T-helper 2 cell (primary cell): ENCODE measurements at regions not wholly inside any gene's neighbourhood (a gene's known extent, or its start where the extent isn't known, plus 50 kb on each side); places are given as distances from the start of the nearest gene placed in this dataset.
"Not testable (repeated sequence)": the region's sequence is repeated elsewhere in the genome, so short reads cannot be mapped to it uniquely, and the experiment has no call there.

Experiments used
- DNase-seq, 5 experiments: peaks; one replicate each; pipeline versions ENCODE4 v3.0.0 to v3.0.0-alpha.2; 2012 to 2022

DNA sequence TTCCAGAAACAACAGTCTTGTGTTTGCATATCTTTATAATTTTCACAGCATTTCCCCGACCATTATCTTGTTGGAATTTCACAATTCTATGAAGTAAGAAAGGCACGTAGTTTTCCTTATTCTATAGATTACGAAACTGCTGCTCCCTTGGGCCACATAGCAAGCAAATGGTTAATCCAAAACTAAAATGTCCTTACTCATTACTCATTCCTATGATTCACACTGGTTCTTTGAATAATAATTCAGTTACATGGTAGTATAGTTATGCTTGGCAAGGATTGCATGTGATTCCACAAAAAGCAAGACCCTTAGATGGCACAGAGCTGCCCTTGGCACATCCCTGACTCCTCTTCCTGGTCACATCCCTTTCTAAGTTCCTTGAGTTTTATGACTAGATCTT is 51.2 kb downstream of the OR13H1 start:
- DNase-seq, result no peak

DNA sequence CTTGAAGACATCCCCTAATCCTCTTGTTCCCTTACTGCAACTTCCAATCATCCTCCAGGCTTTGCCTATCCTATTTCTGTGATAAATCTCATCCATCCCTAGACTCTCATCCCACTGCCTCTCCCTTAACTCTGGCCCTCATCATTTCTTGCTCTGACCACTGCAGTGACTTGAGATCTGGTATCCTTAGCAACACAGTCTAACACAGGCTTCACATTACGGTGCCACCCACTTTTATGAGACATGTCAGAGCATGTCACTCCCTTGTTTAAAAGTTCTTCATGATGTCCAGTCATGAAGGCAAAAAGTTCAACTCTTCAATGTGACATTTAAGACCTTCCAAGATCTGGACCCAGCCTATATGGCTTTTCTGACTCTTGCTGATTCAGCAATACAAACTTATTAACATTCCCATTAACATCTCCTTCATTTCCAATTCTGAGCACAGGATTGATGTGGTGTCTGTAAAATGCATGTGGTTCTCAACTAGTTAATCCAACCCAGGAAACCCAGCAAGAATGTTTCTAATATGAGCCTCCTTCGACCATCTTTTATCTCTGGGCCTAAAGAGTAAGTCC is 64.0 kb downstream of the OR13H1 start:
- no peak for DNase-seq

DNA sequence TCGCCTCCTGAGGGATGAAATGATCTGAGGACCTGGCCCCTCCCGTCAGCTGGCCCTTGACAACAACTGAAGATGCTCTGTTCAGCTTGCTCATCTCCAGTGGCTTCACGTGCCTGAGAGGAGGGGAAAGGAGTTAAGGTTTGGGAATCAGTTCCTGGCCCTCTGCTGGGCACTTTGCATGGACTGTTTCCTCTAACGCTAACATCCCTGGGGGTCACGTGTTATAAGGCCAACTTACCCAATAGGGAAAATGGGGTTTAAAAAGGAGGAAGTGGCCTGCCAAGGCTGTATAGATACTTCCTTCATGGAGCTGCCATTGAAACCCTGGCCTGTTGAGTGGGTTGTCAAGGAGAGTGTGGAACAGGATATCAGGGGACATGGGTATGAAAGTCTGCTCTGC is 65.6 kb downstream of the OR13H1 start:
- DNase-seq, result no peak

DNA sequence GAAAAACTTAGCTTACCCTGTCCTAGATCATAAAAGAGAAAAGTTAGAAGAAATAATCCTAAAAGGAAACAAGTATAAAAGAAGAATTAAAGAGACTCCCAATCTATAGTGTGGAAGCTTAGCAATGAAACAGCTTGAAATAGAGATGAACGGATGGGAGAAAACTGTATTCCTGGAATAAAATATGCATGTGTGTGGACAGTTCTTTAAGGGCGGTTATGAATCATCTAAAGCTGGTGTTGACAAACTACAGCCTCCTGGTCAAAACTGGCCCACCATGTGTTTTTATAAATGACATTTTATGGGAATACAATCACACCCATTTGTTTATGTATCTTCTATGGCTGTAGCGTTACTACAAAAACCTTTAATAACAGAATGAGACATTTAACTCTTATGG is 69.4 kb downstream of the OR13H1 start:
- no peak for DNase-seq

DNA sequence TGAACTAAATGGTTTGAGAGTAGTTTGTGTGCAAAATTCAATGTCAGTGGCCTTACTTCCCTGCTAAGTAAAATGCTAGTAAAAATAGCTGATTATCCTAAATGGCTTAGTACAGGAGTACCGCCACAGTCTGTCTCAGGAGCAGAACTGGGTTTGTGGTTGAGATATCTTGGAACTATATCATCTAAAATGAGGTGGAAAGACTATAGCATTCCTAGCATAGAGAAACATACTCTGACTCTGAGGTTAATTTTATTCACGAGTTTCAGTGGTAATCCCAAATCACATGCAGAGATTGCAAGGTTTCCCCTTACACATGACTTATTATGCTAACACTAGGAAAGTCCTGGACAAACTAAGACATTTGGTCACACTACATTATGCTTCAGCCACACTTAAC is 70.4 kb downstream of the OR13H1 start:
- DNase-seq, result no peak

DNA sequence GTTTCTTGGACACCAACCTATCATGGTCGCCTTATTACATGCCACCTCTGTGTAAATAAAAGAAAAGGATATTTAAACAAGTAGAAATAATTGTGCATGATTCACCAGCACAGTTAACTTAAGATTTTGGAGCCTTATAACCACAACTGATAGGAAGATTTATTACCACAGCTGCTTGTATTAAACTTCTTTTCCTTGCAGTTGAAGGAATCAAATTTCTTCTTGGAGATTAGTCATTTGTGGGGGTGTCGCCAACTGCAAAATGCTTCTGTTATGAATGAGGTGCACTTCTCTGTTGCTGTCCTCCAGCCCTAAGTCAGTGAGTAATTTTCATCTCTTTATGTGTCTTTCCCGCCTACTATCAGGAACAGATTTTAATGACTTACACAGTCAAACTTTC is 73.3 kb downstream of the OR13H1 start:
- DNase-seq, result no peak

DNA sequence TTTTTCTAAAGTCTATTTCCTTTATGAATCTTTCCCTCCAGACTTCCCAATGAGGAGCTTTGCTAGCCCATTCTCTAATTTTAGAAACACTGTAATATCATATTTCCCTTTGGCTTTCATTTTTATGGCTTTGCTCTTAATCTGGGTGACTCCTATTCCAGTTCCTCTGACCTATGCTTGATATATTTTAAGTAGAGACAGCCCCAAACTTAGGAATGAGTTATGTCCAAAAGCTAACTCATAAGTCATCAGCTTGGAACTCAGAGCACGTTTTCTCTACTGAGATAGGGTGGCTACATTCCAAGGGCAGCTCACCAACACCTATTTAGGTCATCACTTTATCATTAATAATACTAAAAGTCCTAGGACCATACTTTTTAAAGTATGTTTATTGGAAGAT is 77.8 kb downstream of the OR13H1 start:
- no peak for DNase-seq

DNA sequence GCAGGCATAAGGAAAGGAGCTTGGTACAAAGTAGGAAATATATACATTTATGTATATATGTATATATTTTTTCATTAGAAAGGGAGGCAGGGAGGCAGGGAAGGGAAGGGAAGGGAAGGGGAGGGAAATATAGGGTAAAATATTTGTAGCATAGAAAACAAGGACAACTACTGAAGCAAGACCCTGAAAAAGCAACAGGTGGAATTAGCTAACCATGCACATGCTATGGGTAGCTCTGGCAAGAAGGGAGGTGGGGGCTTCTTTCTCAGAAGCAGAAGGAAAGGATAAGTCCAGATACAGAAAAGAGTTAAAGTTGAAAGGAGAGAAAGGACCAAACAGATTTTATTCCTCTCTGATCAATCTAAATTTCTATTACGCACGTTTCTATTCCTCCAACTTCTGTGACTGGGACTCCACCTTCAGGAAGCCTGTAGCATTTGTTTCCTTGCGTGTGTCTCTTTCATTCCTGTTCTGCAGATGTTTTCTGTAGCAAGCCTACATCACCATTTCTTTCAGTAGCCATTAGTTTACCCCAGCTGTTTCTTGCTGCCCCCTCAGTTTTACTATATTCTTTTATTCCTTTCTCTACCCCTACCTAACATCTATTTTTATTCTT is 82.9 kb downstream of the OR13H1 start:
- DNase-seq, result no peak

DNA sequence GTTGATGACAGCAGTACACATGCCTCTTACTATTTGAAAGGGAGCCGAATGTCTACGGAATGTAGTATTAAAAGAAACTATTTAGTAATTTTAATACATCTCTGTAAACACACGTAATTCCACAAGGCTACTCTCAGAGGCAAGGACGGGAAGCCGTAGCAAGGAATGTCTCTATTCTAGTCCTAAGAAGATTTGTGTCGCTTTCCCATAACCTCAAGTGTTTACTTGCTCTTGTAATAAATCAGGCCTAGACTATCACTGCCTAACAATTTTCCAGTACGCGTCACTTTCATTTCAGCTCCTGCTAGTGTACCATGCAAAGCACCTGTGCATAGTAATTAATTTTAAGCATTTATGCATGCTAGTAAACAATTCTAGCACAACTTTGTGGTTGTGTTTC is 86.7 kb downstream of the OR13H1 start:
- no peak for DNase-seq

DNA sequence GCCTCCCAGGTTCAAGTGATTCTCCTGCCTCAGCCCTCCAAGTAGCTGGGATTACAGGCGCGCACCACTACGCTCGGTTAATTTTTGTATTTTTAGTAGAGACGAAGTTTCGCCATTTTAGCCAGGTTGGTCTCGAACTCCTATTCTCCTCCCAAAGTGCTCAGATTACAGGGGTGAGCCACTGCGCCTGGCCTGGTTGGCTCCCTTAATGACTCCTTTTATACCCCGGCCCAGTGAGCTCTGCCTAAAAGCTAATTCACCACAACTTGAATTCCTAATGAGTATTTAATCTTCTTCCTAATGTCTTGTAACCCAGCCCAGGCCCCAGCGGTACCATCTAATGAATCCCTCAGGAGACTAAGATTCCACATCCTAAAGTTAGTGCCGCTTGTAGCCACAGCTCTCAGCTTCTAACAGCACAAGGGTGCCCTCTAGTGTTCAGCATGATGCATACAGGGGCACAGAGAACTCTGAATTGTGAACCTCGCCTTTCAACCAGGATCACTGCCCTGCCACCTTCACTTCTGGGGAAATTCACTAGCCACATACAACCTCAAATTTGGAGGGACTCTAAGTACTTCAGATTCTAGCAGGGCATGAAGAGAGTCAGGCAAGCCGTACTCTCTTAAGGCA is 89.5 kb downstream of the OR13H1 start:
- DNase-seq, result peak in 3 of 5 experiments; percentile 2 to 34 (median 4)

DNA sequence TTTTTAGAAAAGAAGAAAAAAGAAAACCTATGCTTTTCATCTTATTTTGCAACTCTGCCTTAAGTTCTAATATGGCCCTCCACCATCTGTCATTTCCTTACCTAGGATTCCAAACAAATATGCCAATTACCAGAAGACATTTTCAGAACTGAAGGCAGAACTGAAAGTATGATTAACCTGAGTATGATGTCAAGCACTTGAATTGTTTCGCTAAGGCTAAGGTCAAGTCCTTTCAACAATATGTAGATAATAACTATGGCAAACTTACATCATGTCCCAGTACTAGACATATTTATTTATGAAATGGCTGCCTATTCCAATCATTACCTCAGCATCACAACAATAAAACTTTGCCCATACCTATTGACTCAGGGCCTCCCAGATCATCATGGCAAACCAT is 91.0 kb downstream of the OR13H1 start:
- DNase-seq, result no peak

DNA sequence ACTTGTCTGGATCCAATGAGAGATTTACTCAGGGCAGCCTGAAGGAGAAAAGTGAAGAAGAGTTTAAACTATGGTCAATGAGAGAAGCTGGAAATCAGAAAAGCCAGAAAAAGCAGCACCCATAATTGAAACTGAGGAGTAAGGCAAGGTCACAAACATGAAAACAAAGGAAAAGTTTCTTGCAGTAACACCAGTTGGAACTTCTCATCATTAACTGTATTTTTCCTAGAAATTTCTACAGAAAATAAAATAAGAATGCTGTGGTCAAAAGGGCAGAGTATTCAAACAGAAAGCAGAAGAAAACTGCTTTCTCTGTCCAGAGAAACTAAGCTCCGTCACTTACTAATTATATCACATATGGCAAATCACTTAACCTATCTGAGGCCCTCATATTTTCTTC is 102.2 kb downstream of the OR13H1 start:
- DNase-seq, result no peak

DNA sequence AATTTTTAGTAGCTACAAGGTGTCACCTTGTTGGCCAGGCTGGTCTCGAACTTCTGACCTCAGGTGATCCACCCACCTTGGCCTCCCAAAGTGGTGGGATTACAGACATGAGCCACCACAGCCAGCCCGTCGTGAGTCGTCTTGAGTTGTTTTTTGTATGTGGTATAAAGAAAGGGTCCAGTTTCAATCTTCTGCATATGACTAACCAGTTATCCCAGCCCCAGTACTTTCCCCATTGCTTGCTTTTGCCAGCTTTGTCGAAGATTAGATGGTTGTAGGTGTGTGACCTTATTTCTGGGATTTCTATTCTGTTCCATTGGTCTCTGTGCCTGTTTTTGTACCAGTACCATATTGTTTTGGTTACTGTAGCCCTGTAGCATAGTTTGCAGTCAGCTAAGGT is 105.9 kb downstream of the OR13H1 start:
- no peak for DNase-seq

DNA sequence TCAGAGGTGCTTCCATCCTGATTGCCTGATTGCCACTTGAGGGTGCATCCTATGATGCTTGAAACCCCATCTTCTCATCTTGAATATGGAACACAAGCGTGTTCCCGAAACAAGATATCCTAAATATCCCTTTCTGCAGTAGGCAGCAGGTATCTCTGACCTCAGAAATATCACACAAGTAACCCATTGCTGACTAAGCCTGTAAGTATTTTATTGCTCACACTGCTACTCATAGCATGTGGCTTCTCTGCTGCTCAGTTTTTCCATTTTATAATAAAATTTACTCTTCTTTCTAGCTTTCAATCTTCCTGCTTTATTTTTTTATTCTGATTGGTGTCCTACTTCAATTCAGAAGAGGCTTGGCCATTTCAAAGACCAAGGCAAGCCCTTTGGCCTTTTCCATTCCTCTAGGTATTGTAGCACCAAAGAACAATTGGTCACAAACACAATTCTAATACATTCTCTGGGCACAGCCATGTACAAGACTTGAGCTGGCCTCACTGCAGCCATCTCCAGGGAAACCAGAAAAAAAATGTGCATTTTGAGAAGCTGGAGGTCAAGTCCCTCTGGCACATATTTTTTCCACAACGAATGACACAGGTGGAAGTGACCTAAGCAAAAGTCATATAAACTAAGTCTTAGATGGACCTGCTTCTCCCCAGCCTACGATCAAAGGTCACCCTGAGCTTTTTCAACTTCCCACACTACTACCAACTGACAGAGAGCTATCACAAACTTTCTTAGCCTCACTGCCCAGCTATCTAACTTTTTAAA is 107.0 kb downstream of the OR13H1 start:
- no peak for DNase-seq

DNA sequence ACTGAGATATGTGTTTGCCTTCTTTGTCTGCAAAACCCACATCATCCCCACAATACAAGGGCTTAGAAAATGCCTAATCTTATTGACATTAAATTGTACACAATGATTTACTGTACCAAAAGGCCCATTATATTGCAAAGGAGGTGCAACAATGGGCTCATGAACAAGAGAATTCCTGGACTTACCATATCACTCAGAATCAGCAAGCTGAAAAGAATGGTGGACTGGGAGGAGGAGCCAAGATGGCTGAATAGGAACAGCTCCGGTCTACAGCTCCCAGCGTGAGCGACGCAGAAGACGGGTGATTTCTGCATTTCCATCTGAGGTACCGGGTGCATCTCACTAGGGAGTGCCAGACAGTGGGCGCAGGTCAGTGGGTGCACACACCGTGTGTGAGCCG is 119.9 kb downstream of the OR13H1 start:
- not testable (repeated sequence) for DNase-seq

DNA sequence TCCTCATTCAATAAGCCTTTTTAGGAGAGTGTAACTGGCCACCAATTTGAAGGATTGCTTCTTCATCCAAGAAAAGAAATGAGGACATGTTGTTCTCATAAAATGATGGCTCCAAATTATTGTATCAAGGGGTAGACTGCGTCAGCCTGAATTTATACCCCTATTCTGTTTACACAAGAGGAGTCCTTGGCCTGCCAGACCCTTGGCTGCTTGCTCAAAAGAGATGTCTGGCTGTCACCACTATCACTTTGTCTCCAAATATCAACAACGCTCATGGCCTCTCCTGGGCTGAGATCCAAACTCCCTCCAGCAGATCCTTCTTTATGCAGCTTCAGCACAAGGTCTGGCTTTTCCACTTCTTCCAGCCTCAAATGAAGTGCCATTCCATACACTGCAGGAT is 127.9 kb downstream of the OR13H1 start:
- no peak for DNase-seq

DNA sequence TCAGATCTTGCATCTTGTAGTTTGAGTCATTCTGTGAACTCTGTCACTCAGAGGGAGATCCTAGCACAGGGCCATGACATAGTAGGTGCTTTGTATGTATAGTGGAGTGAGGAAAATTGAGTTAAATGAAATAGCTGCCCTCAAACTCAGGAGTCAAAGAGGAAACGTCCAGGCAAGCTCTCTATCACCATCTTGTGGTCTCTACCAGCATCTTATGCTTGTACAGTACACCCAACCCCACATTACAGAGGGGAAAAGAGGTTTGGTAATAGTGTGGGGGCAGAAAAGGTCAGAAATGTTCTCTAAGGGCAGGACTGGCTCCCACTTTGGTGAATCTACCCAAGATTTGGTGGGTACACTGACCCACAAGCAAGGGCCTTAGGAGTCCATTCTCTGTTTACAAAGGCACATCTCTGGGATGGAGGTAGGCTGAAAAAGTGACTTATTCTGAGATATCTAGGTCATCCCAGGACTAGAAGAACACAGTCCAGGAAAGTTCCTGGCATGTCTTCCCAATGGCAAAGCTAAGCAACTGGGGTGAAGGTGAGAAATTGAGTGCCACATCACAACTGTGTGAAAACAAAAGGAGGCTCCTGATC is 131.8 kb downstream of the OR13H1 start:
- no peak for DNase-seq

DNA sequence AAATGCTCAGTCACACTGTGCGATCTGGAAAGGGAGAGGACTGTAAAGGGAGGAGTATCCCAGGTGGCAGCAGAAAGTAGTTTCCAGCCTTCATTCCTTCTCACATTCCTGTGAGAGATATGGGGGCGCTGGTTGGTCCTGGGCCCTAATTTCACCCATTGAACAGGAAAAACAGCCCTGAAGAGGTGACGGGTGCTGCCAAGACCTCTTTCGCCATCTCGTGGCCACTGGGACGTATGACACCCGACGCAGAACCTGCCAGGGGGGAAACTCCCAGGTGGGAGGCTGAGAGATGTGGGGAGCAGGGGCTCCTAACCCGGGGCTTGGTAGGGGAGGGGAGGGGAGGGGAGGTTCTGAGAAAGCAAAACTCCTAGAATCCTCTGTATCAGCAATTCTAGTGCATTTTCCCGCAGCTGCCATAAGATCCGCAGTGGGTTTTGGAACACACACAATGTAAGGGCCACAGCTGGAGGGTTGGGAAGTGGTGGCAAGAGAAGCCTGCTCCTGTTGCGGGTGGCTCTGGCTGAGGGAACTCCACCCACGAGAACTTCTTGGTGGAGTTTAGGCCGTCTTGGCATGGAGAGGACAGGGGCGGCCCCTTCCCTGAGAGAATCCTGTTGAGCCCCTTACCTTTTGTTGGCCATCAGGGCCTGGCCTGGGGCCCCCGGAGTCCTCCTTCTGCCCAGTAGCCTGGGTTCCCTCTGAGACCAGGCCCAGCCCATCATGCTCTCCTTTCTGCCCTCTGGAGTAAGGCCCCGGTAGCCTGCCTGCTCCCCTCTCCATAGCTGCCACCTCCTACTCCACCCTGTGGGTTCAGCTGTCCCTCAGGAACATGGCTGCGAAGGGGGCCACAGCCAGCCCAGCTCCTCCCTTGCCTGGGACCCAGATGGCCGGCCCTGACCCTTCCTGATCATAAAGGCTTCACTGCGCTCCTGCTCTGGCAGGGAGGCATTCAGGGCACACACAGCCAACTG is 134.1 kb downstream of the OR13H1 start:
- peak in 4 of 5 experiments; percentile 1 to 26 (median 6) for DNase-seq

DNA sequence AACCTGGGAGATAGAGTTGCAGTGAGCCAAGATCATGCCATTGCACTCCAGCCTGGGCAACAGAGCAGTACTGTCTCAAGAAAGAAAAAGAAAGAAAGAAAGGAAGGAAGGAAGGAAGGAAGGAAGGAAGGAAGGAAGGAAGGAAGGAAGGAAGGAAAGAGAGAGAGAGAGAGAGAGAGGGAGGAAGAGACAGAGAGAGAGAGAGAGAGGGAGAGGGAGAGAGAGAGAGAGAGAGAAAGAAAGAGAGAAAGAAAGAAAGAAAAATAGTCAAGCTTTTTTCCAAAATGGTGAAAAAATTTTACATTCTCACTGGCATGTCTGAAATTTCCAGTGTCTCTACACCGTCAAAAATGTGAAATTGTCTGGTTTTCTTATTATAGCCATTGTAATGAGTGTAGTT is 138.9 kb downstream of the OR13H1 start:
- not testable (repeated sequence) for DNase-seq

DNA sequence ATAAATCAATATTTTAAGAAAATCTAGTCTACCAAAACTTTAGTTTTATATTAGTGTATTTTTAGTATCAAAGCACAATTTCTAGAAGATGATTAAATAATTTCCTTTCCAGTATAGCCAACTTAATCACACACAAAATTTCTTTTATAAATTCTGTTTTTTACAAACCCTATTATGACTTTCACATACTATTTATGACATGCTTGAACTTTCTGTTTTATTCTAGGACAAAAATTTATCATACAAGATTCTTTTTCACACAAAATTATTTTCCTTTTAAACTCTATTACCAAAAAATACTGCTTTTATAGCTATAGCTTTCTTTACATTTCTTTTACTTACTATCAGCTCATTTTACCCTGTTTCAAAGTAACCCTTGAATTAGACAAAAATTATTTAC is 149.5 kb downstream of the OR13H1 start:
- DNase-seq, result no peak

DNA sequence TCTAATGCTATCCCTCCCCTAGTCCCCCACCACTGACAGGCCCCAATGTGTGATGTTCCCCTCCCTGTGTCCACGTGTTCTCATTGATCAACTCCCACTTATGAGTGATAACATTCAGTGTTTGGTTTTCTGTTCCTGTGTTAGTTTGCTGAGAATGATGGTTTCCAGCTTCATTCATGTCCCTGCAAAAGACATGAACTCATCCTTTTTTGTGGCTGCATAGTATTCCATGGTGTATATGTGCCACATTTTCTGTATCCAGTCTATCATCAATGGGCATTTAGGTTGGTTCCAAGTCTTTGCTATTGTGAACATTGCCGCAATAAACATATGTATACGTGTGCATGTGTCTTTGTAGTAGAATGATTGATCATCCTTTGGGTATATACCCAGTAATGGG is 153.1 kb downstream of the OR13H1 start:
- DNase-seq, result not testable (repeated sequence)

DNA sequence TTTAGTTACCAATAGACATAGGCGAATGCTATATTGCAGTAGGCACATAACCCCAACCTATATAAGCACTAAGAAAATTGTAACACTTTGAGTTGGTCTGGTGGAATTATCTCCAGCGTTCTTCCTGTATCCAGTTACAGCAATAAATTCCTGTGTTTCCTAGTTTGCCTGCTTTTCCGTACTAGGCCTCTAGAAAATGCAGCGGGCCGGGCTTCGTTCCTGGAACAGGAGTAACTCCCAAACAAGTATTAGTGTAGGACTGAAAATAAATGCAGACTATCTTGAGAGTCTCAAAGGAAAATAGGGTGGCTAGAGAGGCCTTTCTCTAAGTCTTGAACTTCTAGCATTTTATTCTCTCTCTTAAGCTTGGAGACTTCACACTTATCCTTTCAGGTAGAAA is 159.8 kb downstream of the OR13H1 start:
- DNase-seq, result no peak
